ENCODE measurements at regions not wholly inside any gene's neighbourhood (a gene's known extent, or its start where the extent isn't known, plus 50 kb on each side); places are given as distances from the start of the nearest gene placed in this dataset.

DNA sequence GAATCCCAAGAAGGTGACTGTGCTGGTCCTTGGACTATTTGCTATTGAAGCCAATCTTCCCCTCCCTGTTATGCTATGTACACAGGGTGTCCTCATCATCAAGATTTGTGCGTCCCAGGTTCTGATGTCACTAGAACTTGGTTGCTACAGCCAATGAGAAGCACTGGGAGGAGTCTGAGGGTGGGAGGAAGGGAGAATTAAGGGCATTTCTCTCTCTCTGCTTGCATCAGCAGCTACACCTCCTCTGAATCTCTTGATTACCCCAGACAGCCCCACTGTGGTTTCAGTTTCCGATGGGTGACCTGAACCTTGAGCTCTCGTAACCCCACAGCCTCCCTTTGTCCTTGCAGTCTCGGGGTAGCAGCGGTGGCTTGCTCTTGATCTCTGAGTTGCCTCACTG is 212.4 kb upstream of the SESN3 start:
- Histone ChIP-seq H3K27me3 (ENCODE audit: control insufficient read depth in 1 of 2, insufficient read depth in 2 of 2, low read length in 2 of 2) (no peaks in the 10 kb centered on the region), H3K9me3 (ENCODE audit: control insufficient read depth in 1 of 2, insufficient read depth in 1 of 2, low read length in 2 of 2) (peaks cover 0 to 4% of the 10 kb centered on the region in 2 experiments), H3K4me1 (ENCODE audit: insufficient read depth, low read length) (peaks cover 10% of the 10 kb centered on the region), H3K4me3 (ENCODE audit: low read length) (no peak overlapping the region), H3K36me3 (ENCODE audit: insufficient read depth, low read length) (no peaks in the 10 kb centered on the region), H3K27ac (ENCODE audit: low read depth in 1 of 2, low read length in 2 of 2) (no peak overlapping the region)
- TF ChIP-seq, protein P1, sequence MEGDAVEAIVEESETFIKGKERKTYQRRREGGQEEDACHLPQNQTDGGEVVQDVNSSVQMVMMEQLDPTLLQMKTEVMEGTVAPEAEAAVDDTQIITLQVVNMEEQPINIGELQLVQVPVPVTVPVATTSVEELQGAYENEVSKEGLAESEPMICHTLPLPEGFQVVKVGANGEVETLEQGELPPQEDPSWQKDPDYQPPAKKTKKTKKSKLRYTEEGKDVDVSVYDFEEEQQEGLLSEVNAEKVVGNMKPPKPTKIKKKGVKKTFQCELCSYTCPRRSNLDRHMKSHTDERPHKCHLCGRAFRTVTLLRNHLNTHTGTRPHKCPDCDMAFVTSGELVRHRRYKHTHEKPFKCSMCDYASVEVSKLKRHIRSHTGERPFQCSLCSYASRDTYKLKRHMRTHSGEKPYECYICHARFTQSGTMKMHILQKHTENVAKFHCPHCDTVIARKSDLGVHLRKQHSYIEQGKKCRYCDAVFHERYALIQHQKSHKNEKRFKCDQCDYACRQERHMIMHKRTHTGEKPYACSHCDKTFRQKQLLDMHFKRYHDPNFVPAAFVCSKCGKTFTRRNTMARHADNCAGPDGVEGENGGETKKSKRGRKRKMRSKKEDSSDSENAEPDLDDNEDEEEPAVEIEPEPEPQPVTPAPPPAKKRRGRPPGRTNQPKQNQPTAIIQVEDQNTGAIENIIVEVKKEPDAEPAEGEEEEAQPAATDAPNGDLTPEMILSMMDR (IDR thresholded peaks at IDR 0.05), result no peak
- H3K27ac Mint-ChIP-seq, result no peak overlapping the region
- H3K36me3 Mint-ChIP-seq (ENCODE audit: low read depth), result no peaks in the 10 kb centered on the region
- no peaks in the 10 kb centered on the region for H3K27me3 Mint-ChIP-seq
- H3K9me3 Mint-ChIP-seq, result no peaks in the 10 kb centered on the region
- ATAC-seq (ENCODE audit: poor library complexity) (peak; percentile 79), DNase-seq (peak in 6 of 14 experiments; percentile 4 to 49 (median 30))
- peaks cover 10% of the 10 kb centered on the region for H3K4me1 Mint-ChIP-seq (ENCODE audit: low read depth)
- H3K4me3 Mint-ChIP-seq, result no peak overlapping the region
- intact Hi-C loops (cut with DNase I, micrococcal nuclease), result no loop called here
- ChIA-PET CTCF (no interaction called here), POLR2A (no interaction called here)

DNA sequence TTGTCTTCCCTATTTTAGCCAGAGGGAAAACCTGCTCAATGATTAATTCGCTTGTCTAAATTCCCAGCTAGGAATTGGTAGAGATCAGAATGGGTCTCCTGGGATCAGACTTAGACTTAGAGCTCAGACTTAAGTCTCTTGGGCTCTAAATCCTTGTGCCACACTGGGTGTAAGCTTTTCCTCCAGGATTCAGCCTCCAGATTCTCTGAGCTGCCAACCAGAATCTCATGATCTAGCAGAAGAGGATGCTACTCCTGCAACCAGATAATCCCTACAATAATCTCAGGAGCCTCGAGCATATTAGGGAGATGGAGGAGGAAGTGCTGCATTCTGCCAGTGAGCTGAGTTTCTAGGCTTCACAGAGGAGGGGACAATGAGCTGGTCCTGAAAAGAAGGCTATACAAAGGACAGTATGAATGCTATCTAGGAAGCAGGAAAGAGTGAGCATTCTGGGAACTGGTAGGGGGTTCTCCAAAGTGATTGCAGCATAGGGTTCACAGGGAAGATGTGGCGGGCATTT is 211.6 kb upstream of the SESN3 start:
- ATAC-seq (ENCODE audit: poor library complexity) (no peak), DNase-seq (no peak)
- CTCF ChIA-PET, result no interaction called here
- H3K36me3 ChIP-seq (ENCODE audit: insufficient read depth, low read length), result no peaks in the 10 kb centered on the region
- Mint-ChIP-seq H3K27me3 (no peaks in the 10 kb centered on the region), H3K27ac (no peak overlapping the region), H3K9me3 (no peaks in the 10 kb centered on the region), H3K4me1 (ENCODE audit: low read depth) (peaks cover 10% of the 10 kb centered on the region), H3K36me3 (ENCODE audit: low read depth) (no peaks in the 10 kb centered on the region), H3K4me3 (no peak overlapping the region)
- TF ChIP-seq, protein P1 (IDR thresholded peaks at IDR 0.05), result no peak
- H3K4me1 ChIP-seq (ENCODE audit: insufficient read depth, low read length), result peaks cover 10% of the 10 kb centered on the region
- H3K9me3 ChIP-seq (ENCODE audit: control insufficient read depth in 1 of 2, insufficient read depth in 1 of 2, low read length in 2 of 2), result peaks cover 0 to 4% of the 10 kb centered on the region in 2 experiments
- H3K27ac ChIP-seq (ENCODE audit: low read depth in 1 of 2, low read length in 2 of 2), result no peak overlapping the region
- no peaks in the 10 kb centered on the region for H3K27me3 ChIP-seq (ENCODE audit: control insufficient read depth in 1 of 2, insufficient read depth in 2 of 2, low read length in 2 of 2)
- POLR2A ChIA-PET, result interaction anchor here (0.7 kb wide), 1 partner anchor 324 kb away, joined by 3 read pairs; no protein-coding TSS in a partner anchor
- intact Hi-C loops (cut with DNase I, micrococcal nuclease), result no loop called here
- H3K4me3 ChIP-seq (ENCODE audit: low read length), result no peak overlapping the region

DNA sequence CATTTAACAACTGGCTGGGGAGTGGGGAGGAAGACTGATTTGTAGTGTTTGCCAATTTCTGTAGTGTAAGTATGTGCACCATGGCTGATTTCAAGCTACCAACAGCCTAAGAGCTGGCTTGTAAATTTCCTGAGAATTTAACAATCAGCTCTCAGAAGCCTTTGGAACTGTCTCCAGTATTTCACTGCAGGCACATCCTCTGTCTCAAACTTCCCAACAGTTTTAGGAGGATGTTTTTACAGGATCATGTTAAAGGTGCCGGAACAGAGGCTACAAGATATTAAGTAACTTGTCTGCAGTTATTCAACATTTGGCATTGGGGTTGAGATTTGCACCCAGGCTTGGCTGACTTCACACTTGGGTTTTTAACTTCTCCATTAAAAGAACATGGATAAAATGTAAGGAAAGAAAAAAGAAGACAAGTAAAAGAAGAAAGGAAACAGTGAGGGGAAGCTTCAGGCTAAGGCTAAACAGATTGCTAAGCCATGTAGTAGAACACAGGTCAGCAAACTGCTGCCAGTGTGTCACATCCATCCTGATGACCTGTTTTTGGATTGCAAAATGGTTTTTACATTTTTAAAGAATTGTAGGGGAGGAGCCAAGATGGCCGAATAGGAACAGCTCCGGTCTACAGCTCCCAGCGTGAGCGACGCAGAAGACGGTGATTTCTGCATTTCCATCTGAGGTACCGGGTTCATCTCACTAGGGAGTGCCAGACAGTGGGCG is 204.8 kb upstream of the SESN3 start:
- Histone ChIP-seq H3K4me3 (ENCODE audit: low read length) (no peak overlapping the region), H3K27ac (ENCODE audit: low read depth in 1 of 2, low read length in 2 of 2) (no peak overlapping the region), H3K36me3 (ENCODE audit: insufficient read depth, low read length) (no peaks in the 10 kb centered on the region), H3K9me3 (ENCODE audit: control insufficient read depth in 1 of 2, insufficient read depth in 1 of 2, low read length in 2 of 2) (no peaks in the 10 kb centered on the region), H3K27me3 (ENCODE audit: control insufficient read depth in 1 of 2, insufficient read depth in 2 of 2, low read length in 2 of 2) (no peaks in the 10 kb centered on the region), H3K4me1 (ENCODE audit: insufficient read depth, low read length) (no peaks in the 10 kb centered on the region)
- DNase-seq (no peak), ATAC-seq (ENCODE audit: poor library complexity) (no peak)
- H3K4me3 Mint-ChIP-seq, result no peak overlapping the region
- intact Hi-C loops (cut with DNase I, micrococcal nuclease), result no loop called here
- no peak overlapping the region for H3K27ac Mint-ChIP-seq
- ChIA-PET POLR2A (no interaction called here), CTCF (no interaction called here)
- TF ChIP-seq, protein P1 (IDR thresholded peaks at IDR 0.05), result no peak
- no peaks in the 10 kb centered on the region for H3K36me3 Mint-ChIP-seq (ENCODE audit: low read depth)
- H3K9me3 Mint-ChIP-seq, result no peaks in the 10 kb centered on the region
- H3K4me1 Mint-ChIP-seq (ENCODE audit: low read depth), result peaks cover 13% of the 10 kb centered on the region
- H3K27me3 Mint-ChIP-seq, result peaks cover 4% of the 10 kb centered on the region
